Prostate gland (tissue), 1 donor: ENCODE measurements at regions not wholly inside any gene's neighbourhood (a gene's known extent, or its start where the extent isn't known, plus 50 kb on each side); places are given as distances from the start of the nearest gene placed in this dataset.

Experiments
- POLR2A ChIP-seq: fragments of 450-650 bp; IDR thresholded peaks from one replicate; pipeline ENCODE4 v1.6.1; 2016; ENCODE audit warnings: antibody characterized with exemption, mild to moderate bottlenecking
- POLR2AphosphoS5 ChIP-seq: sonication (generic); formaldehyde crosslinking; IDR thresholded peaks from one replicate; pipeline ENCODE4 v1.6.1; 2017; ENCODE audit warnings: antibody characterized with exemption

DNA sequence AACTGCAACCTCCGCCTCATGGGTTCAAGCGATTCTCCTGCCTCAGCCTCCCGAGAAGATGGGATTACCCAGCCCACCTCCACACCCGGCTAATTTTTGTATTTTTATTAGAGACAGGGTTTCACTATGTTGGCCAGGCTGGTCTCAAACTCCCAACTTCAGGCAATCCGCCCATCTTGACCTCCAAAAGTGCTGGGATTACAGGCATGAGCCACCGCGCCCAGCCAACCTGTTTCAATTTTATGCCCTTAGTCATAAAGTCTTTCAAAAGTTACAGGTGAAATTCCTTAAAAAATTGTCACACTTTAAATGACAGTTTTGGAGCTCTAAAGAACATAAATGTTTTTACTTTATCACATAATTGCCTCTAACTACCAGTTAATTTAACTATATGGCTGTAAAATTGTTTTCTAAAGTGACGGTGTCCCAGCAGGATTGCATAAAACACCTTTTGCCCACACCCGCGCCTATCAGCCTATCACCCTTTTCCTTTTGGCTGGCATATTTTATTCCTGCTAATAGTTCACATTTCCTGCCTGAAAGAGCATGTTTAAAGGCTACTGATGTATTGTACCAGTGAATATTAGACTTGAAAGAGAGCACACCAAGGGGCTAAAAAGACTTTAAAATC, 164.2 kb upstream of the SEMA6D start:
- TF ChIP-seq POLR2AphosphoS5, result no peak
- no peak for TF ChIP-seq POLR2A
